GM21360 (cell line): ENCODE measurements at regions not wholly inside any gene's neighbourhood (a gene's known extent, or its start where the extent isn't known, plus 50 kb on each side); places are given as distances from the start of the nearest gene placed in this dataset.
"Not testable (repeated sequence)": the region's sequence is repeated elsewhere in the genome, so short reads cannot be mapped to it uniquely, and the experiment has no call there.

Experiments used
- ATAC-seq: cut with Tn5 transposase; IDR thresholded peaks from one replicate; pipeline ENCODE4 v1.9.1; 2021; ENCODE audit warnings: mild to moderate bottlenecking, moderate library complexity; ENCODE audit not compliant: unreplicated experiment

DNA sequence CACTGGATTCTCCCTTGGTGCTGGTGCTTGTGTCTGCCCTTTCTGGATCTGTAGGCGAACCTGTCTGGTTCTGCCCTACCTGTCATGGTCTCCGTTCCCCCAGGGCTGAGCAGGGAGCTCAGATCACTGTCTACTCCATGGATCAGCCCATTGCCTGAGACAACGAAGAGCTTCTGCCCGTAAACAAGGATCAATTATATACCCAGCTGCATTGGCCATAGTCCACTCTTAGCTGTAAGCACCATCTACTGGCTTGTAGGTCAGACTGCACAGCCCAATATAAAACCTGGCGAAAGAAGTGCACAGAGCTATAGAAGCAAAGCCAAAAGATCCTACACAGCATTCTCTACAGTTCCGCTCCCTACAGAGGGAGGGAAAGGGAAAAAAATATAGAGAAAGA lies 181.5 kb upstream of the RPS23 start:
- no peak for ATAC-seq

DNA sequence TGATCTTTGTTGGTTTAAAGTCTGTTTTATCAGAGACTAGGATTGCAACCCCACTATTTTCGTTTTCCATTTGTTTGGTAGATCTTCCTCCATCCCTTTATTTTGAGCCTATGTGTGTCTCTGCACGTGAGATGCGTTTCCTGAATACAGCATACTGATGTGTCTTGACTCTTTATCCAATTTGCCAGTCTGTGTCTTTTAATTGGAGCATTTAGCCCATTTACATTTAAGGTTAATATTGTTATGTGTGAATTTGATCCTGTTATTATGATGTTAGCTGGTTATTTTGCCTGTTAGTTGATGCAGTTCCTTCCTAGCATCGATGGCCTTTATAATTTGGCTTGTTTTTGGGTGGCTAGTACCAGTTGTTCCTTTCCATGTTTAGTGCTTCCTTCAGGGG lies 177.2 kb upstream of the RPS23 start:
- not testable (repeated sequence) for ATAC-seq

DNA sequence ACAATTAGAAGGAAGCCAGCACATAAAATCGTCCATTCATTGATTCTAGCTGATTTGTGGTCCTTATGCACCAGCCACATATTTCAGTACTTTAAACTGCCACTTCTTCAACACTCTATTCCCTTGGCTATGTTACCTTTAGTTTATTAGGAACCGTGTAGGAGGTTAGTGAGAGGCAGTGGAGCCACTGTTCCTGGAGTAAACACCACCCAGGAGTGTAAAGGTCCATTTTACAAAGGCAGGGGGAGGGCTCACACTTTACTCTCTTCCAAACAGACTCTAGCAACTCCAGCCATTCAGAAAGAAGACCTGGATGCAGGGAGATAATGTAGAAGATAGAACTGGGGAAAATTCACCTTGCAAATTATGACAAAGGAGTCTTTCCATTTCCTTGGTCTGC lies 170.2 kb upstream of the RPS23 start:
- ATAC-seq = no peak

DNA sequence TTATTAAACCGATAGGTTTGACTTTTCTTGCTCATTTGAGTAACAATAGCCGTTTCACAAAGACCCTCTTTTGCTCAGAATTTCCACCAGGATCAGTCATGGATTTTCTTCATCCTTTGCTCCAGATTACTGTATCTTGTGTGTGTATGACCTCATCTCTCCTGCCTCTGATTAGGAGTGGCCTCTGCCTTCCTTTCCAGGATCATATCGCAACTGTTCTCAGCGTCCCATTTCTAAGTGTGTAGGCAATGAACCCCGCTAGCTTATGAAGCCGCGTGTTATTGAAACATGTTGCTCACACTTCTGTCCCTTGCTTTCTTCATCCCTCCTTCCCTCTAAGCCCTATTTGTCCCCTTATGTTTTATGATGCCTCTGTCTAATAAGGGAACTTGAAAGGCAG lies 169.8 kb upstream of the RPS23 start:
- ATAC-seq = no peak

DNA sequence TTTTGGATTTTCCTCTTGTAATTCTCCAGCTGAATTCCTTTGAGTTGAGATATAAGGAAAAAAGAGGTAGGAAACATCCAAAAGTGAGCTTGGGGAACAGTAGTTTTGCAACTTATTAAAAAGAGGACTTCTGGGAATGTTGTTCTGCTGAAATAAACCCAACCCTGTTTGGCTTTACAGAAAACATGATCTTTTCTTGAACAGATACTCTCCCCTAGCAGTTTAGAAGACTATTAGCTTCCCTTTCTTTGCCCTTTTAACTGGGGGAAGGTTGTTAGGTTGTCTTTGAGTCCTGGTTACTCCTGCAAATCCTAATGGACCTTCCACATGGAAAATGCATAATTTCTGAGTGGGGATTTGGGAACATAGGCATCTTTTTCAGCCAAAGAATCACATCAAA lies 168.7 kb upstream of the RPS23 start:
- ATAC-seq = no peak

DNA sequence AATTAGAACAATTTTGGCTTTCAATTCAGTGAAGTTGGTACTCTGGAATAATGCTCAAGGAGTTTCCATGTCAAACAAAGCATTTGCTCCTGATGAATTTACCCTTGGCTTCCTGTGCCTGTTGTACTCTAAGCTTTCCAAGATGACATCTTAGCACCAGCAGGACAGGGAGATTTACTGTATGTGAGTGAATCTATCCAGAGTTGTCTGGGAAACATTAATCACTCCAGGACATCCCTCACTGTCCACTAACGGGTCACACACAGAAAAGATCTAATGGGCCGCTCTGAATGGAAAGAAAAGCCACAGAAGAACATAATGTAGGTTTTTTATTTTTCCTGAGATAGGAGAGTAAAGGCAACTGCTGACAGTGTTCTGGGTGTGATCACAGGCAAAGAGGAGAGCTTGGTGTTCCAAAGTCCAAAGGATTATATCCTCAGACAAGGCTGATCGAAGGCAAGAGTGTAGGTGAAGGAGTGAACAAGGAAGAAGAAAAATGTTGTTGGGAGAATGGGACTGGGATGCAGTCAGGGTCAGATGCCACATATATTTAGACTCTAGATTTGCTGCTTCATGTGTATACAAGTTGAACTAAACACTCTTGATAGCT lies 167.7 kb upstream of the RPS23 start:
- no peak for ATAC-seq

DNA sequence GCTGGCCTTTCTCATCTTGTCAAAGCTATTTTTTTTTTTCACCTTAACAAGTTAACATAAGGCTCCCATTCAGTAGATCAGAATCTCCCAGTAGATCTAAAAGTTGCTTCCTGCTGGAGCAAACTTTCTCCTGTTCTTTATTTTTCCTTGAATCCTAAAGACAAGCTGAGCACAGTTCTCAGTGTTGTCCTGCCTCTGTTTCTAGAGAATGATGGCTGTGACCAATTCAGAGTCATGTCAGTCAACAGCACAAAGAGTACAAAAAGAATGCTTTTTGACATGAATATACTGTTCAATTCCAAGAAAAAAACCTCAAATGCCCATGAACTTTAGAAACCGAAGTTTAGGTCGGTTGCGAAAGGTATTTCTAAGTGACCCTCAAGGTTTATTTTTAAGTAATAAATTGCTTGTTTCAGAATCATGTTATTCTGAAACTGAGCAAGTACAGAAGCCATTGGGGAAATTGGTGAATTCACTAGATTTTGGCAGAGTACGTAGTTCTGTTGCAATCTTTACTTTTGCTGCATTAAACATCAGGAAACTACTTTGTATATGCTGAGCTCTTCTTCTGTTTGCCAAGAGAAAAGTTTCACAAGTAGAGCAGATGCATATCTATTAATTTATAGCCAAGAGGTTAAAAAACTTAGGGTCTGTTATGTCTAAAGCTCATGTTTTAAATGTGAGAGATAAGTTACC lies 161.7 kb upstream of the RPS23 start:
- ATAC-seq = no peak

DNA sequence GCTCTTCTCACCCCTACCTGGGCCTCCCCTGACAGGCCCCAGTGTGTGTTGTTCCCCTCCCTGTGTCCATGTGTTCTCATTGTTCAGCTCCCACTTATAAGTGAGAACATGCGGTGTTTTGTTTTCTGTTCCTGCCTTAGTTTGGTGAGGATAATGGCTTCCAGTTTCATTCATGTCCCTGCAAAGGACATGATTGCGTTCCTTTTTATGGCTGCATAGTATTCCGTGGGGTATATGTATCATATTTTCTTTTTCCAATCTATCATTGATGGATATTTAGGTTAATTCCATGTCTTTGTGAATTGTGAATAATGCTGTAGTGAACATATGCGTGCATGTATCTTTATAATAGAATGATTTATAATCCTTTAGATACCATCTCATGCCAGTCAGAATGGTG lies 159.4 kb upstream of the RPS23 start:
- ATAC-seq = not testable (repeated sequence)

DNA sequence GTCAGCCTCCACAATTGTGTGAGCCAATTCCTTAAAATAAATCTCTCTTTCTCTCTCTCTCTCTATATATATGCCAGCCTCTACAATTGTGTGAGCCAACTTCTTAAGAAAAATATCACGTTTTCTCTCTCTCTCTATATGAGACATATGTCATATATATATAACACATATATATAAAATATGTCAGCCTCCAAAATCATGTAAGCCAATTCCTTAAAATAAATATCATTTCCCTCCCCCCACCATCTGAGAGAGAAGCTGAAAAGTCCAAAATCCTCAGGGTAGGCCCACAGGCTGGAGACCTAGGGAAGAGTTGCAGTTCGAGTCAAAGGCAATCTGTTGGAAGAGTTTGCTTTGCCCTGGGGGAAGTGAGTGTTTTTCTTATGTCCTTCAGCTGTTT lies 158.1 kb upstream of the RPS23 start:
- no peak for ATAC-seq

DNA sequence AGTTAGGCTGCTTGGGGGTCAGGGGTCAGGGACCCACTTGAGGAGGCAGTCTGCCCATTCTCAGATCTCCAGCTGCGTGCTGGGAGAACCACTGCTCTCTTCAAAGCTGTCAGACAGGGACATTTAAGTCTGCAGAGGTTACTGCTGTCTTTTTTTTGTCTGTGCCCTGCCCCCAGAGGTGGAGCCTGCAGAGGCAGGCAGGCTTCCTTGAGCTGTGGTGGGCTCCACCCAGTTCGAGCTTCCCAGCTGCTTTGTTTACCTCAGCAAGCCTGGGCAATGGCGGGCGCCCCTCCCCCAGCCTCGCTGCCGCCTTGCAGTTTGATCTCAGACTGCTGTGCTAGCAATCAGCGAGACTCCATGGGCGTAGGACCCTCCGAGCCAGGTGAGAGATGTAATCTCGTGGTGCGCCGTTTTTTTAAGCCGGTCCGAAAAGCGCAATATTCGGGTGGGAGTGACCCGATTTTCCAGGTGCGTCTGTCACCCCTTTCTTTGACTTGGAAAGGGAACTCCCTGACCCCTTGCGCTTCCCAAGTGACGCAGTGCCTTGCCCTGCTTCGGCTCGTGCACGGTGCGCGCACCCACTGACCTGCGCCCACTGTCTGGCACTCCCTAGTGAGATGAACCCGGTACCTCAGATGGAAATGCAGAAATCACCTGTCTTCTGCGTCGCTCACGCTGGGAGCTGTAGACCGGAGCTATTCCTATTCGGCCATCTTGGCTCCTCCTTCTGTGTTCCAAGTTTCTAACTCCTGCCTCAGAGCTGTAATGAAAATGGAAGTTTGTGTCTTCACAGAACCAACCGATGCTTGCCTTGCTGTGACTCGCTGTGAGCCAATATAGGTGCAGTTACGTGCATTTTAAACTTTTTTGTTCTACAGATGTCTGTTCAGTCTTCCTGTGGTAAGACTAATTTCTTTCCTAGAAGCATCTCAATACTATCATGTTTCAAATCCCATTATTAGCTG lies 156.8 kb upstream of the RPS23 start:
- ATAC-seq = not testable (repeated sequence)

DNA sequence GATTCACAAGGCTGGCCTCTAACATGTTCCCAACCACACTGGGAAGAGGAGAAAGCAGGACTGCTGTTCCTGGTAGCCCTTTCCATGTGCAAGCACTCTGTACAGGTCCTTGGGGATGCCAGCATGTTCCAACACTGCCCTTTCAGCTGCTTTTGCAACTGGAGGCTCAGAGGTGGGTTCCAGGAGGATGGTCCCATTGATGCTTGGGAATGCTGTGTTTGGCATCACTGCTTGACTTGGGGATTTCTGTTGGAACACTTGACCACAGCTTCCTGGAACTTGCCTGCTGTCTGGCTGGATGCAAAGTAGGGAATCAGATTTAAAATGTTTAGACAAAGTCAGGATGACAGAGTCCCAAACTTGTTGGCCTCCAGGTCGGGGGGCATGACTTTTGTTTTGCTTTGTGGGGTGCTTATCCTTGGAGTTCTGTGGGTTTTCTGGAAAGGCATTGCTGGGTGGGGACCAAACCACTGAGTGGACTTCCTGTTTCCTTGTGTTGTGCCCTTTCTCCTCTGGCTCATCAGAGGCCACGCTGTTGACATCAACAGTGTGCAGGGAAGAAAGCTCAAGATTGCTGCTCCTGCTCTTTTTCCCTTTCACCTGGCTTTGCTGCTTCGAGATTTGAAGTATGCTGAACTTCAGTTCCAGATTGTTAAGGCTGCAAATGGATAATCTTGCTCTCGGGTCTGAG lies 148.5 kb upstream of the RPS23 start:
- ATAC-seq = no peak

DNA sequence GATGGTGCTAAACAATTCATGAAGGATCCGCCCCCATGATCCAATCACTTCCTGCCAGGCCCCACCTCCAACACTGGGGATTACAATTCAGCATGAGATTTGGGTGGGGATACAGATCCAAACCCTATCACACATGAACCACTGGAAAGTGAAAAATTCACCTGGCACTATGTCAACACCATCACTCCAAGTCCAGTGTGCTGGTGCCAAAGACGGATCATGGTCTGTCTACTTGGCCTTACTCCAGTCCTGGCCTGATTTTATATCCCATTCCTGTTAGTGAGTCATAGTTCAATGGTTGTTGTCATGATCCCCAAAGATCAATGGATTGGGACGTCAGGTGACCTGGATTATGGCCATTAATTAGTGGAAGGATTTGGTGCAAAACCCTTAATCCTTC lies 147.4 kb upstream of the RPS23 start:
- no peak for ATAC-seq

DNA sequence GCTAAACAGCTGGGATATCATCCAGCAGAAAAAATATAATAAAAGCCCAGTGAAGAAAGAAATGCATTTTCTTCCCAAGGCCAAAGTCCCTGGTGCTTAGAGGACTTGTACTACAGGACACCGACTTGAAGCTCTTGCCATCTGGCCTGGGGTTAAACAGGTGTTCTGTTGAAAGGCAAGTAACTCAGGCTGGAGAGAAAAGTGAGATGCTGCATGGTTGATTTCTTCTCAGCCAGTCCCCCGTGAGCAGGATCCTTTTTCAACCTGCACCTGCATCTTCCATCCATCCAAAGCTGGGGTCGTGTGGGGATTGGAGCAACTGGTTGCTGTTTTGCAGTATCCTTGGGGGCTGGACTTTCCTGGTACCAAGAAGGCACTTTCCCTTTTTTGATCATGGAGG lies 146.1 kb upstream of the RPS23 start:
- no peak for ATAC-seq

DNA sequence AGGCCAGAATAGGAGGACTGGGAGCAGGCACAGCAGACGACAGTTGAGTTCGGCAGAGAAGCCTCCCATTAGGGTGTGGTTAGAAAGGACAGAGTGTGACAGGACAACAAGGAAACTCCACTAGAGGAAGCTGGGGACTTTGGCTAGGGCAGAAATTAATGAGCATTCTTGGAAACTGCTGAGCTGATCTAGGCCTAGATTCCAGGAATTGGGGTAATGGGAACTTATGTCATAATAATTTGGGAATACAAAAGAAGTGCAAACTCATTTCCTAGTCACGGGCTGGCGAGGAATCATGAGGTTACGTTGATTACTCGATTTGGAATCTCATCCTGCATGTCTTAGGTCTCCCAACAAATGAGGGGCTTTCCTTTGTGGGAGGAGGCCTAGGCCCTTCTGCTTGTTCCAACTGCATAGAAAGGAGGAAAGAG lies 144.6 kb upstream of the RPS23 start:
- ATAC-seq = no peak

DNA sequence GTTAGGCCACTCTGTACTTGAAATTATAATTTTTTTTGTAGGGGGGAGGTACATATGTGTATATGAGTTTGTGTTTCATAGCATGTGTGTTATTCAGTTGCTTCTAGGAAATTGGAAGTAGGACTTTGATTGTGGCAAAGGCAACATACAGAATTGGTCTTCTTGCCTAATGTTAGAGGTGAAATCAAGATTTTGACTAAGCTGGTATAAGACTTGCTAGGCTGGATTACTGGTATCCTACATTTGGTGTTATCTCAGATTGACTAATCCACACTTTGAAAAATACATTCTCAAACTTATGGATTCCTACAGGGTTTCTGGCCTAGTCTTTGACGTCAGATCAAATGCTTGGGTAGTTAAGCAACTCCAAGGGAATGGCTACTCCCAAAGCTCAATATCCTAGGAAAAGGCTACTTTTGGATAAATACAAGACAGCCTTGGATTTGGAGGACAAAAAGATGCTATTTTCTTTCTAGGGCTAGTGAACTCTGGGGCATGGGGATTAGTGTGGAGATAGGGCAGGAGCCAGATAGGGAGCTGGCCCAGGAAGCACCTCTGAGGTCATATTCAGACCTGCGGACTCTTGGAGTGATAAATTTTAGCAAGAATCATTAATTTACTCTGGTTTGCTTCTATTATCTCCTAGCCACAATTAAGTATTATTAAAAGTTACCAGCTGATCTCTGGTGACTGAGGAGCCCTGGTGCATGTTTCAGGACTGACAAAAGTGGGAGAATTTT lies 144.0 kb upstream of the RPS23 start:
- no peak for ATAC-seq

DNA sequence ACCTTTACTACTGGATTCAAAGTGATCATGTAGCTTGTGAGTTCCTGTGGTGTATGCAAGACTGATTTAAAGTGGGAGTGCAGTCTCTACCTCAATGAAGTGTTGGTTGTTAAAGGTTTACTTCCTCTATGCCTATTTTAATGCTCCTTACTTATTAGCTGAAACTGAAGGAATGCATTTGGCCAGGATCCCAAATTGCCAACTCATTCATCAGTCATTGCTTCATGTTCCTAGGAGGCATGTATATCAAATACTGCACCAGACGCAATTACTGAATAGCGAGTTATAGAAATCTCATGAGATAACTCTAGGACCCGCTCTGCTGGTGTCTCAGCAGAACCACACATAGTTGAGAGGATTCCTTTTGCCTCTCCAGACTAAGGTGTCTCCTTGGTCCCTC lies 143.0 kb upstream of the RPS23 start:
- no peak for ATAC-seq

DNA sequence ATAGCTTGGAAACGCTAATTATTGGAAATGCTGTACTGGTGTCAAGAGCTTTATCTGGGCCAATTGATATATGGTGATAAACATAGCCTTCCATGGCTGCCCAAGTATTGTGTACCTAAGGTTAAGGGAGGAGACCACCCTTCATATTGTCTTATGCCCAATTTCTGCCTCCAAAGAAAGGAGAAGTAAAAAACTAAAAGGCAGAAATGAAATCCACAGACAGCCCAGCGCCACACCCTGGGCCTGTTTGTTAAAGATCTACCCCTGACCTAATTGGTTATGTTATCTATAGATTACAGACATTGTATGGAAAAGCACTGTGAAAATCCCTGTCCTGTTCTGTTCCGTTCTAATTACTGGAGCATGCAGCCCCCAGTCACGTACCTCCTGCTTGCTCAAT lies 142.4 kb upstream of the RPS23 start:
- ATAC-seq = not testable (repeated sequence)

DNA sequence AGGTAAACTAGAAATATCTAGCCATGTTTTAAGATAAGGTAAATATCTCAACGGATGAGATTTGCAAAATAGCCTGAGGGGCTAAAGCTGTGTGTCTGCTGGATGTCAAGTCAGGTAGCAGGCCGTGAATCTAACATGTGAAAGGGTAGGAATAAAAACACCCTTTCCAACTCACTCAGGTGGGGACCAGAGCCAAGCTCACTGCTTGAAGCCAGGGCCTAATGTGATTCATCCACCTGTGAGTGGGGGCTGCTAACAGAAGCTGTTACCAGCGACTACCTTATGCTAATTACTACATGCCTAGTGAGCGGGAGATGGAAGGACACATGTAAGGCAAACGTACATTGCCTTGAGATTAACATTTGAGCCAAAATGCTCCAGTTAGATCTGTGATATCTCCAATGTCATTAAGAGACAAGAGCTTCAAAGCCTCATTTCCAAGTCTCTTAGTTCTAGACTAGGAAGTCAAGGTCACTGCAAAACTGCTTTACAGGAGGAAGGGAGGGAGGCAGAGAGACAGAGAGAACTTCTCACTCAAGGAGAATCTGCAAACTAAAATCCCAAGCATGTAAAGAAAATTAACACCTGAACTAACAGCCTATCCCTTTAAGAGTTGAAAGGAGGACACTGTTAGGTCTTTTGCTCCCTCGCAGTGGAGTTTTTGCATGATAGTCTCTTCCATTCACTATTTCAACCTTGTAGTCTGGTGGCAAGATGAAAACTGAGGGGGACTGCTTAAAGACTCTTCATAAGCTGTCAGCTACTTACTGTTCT lies 141.6 kb upstream of the RPS23 start:
- ATAC-seq = no peak

DNA sequence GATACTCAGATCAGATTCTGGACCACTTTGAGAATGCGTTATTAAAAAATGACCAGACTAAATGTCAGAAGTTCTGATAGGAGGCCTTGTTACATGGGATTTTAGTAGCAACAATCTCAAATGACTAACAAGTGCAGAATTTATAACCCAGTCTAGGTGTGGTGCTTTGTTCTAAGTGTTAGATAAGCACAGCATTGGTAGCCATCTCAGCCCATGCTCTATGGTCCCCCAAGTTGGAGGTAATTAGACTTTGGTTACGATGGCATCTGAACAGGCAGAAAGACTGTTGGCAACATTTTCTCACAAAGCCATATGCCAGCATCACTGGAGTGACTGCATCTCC lies 140.4 kb upstream of the RPS23 start:
- ATAC-seq = no peak
